Caco-2 (cell line): ENCODE measurements at regions not wholly inside any gene's neighbourhood (a gene's known extent, or its start where the extent isn't known, plus 50 kb on each side); places are given as distances from the start of the nearest gene placed in this dataset.

Experiments used
- BruUV-seq: library from RNA; stranded (reverse); fragments of 400-500 nt; replicated peaks from 2 replicates; lab custom pipeline; 2021; lab: Mats Ljungman, UMichigan
- CTCF ChIA-PET: fragments of 300-600 bp; sonication (Branson Sonifier 250); formaldehyde crosslinking; loops from one replicate; lab custom pipeline; 2022; ENCODE audit warnings: antibody characterized with exemption; lab: Charles Lee
- POLR2A ChIA-PET: fragments of 300-600 bp; sonication (Branson Sonifier 250); formaldehyde crosslinking; loops from one replicate; lab custom pipeline; 2022; ENCODE audit warnings: antibody characterized with exemption; lab: Charles Lee
- DNase-seq, 2 experiments: peaks; one replicate each; pipeline versions ENCODE4 v3.0.0 to v3.0.0-alpha.2; 2020 to 2022
- H3K27me3 ChIP-seq: replicated peaks from 2 replicates; pipeline ENCODE4 v1.6.0; 2011; ENCODE audit warnings: low read length; ENCODE audit not compliant: control insufficient read depth, insufficient read depth
- H3K36me3 ChIP-seq: 2 replicates; pipeline ENCODE4 v1.5.1; 2011; ENCODE audit warnings: low read length; ENCODE audit not compliant: control insufficient read depth, insufficient read depth
- H3K4me1 ChIP-seq: fragments of 250-450 bp; sonication (Bioruptor Pico); 2 replicates; pipeline ENCODE4 v1.5.1; 2020; ENCODE audit warnings: mild to moderate bottlenecking
- H3K4me3 ChIP-seq: 2 replicates; pipeline ENCODE4 v1.5.1; 2011; ENCODE audit warnings: low read depth, mild to moderate bottlenecking, control low read depth, low read length
- H3K9me3 ChIP-seq: fragments of 250-450 bp; sonication (Bioruptor Pico); 2 replicates; pipeline ENCODE4 v1.5.1; 2020; ENCODE audit warnings: mild to moderate bottlenecking, moderate library complexity
- H3K27ac Mint-ChIP-seq: one replicate; pipeline ENCODE4 v1.8.0; 2022; ENCODE audit warnings: mixed read lengths; ENCODE audit not compliant: unreplicated experiment
- H3K27me3 Mint-ChIP-seq: one replicate; pipeline ENCODE4 v1.8.0; 2022; ENCODE audit warnings: mixed read lengths; ENCODE audit not compliant: insufficient read depth, unreplicated experiment
- H3K36me3 Mint-ChIP-seq: one replicate; pipeline ENCODE4 v1.8.0; 2022; ENCODE audit warnings: mild to moderate bottlenecking, mixed read lengths; ENCODE audit not compliant: insufficient read depth, unreplicated experiment
- H3K4me1 Mint-ChIP-seq: one replicate; pipeline ENCODE4 v1.8.0; 2022; ENCODE audit warnings: low read depth, mixed read lengths; ENCODE audit not compliant: unreplicated experiment
- H3K4me3 Mint-ChIP-seq: one replicate; pipeline ENCODE4 v1.8.0; 2022; ENCODE audit warnings: mild to moderate bottlenecking, moderate library complexity, mixed read lengths; ENCODE audit not compliant: unreplicated experiment
- H3K9me3 Mint-ChIP-seq: one replicate; pipeline ENCODE4 v1.8.0; 2022; ENCODE audit warnings: mixed read lengths; ENCODE audit not compliant: unreplicated experiment
- intact Hi-C: fragments of 100-400 bp; cut with micrococcal nuclease; formaldehyde crosslinking; loops from one replicate; pipeline ENCODE4 v1.10.0; 2022; ENCODE audit not compliant: unreplicated experiment
- TF ChIP-seq, protein P1 (sequence below), 2 experiments: fragments of 200-600 bp in 1 of 2; IDR thresholded peaks; 1 replicate in 1 of 2; 2 replicates in 1 of 2; pipeline versions ENCODE4 v1.5.1 to v1.8.0; 2011 to 2022; ENCODE audit warnings: antibody characterized with exemption in 1 of 2, control low read depth in 1 of 2, inconsistent platforms in 1 of 2, low read depth in 1 of 2, low read length in 1 of 2, mild to moderate bottlenecking in 1 of 2, moderate library complexity in 1 of 2; ENCODE audit not compliant: insufficient read depth in 1 of 2, severe bottlenecking in 1 of 2, unreplicated experiment in 1 of 2

DNA sequence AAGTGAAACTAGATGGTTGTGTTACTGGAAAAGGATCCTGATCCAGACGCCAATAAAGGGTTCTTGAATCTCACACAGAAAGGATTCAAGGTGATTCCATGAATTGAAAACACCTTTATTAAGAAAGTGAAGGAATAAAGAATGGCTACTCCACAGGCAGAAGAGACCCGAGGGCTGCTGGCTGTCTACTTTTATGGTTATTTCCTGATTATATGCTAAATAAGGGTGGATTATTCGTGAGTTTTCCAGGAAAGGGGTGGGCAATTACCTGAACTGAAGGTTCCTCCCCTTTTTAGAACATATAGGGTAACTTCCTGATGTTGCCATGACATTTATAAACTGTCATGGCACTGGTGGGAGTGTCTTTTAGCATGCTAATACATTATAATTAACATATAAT, 50.9 kb upstream of the WARS2 start:
- H3K9me3 Mint-ChIP-seq = no peaks in the 10 kb centered on the region
- no peaks in the 10 kb centered on the region for H3K36me3 Mint-ChIP-seq
- H3K27me3 Mint-ChIP-seq = no peaks in the 10 kb centered on the region
- no peaks in the 10 kb centered on the region for H3K36me3 ChIP-seq
- DNase-seq = no peak
- BruUV-seq = no TSS peak
- H3K4me3 ChIP-seq = no peak overlapping the region
- no peaks in the 10 kb centered on the region for H3K4me1 Mint-ChIP-seq
- POLR2A ChIA-PET = no interaction called here
- H3K4me1 ChIP-seq = no peaks in the 10 kb centered on the region
- H3K9me3 ChIP-seq = no peaks in the 10 kb centered on the region
- H3K27ac Mint-ChIP-seq = no peak overlapping the region
- H3K4me3 Mint-ChIP-seq = no peak overlapping the region
- H3K27me3 ChIP-seq = no peaks in the 10 kb centered on the region
- intact Hi-C loops = no loop called here
- TF ChIP-seq, protein P1, sequence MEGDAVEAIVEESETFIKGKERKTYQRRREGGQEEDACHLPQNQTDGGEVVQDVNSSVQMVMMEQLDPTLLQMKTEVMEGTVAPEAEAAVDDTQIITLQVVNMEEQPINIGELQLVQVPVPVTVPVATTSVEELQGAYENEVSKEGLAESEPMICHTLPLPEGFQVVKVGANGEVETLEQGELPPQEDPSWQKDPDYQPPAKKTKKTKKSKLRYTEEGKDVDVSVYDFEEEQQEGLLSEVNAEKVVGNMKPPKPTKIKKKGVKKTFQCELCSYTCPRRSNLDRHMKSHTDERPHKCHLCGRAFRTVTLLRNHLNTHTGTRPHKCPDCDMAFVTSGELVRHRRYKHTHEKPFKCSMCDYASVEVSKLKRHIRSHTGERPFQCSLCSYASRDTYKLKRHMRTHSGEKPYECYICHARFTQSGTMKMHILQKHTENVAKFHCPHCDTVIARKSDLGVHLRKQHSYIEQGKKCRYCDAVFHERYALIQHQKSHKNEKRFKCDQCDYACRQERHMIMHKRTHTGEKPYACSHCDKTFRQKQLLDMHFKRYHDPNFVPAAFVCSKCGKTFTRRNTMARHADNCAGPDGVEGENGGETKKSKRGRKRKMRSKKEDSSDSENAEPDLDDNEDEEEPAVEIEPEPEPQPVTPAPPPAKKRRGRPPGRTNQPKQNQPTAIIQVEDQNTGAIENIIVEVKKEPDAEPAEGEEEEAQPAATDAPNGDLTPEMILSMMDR (IDR thresholded peaks at IDR 0.05; ENCODE audit: insufficient read depth in 1 of 2, low read depth in 1 of 2, low read length in 1 of 2, severe bottlenecking in 1 of 2, unreplicated experiment in 1 of 2) = no peak
- CTCF ChIA-PET = no interaction called here

DNA sequence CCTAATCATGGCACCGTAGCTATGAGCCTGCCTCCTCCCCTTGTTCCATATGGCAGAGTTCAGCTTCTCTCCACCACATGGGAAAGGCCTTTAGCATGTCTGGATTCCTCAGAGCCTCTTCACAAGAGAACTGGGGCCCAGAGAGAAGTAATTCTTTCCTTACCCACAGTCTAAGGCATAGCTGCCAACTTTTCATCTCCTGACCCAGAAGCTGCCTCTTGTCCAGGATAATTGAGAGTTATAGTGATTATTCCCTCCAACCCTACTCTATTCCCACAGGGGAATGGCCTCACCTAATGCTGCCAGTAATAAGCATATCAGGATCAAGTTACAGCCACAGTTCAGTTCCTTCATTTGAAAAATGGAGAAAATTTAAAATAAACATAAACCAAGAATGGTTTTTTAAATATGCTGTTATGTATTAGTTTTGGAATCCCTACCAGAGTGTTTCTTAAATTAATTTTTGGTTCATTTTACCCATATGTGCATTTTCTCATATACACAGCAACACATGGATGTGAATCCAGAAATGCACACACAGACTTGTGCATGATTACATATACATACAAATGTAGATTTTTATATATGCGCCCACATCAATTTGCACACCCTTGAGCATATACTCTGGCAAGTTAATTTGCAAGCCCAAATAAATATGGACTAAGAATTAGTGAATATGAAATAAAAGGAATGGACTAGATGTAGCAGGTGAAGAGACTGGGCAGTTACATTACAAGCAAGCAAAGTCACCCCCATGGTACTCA, 63.9 kb upstream of the WARS2 start:
- Mint-ChIP-seq H3K9me3 (no peaks in the 10 kb centered on the region), H3K36me3 (no peaks in the 10 kb centered on the region), H3K4me1 (no peaks in the 10 kb centered on the region), H3K27ac (no peak overlapping the region), H3K27me3 (no peaks in the 10 kb centered on the region), H3K4me3 (no peak overlapping the region)
- Histone ChIP-seq H3K27me3 (no peaks in the 10 kb centered on the region), H3K36me3 (no peaks in the 10 kb centered on the region), H3K4me3 (no peak overlapping the region), H3K4me1 (no peaks in the 10 kb centered on the region), H3K9me3 (no peaks in the 10 kb centered on the region)
- TF ChIP-seq, protein P1 (IDR thresholded peaks at IDR 0.05; ENCODE audit: insufficient read depth in 1 of 2, low read depth in 1 of 2, low read length in 1 of 2, severe bottlenecking in 1 of 2, unreplicated experiment in 1 of 2) = no peak
- BruUV-seq = no TSS peak
- ChIA-PET CTCF (no interaction called here), POLR2A (no interaction called here)
- intact Hi-C loops = no loop called here
- no peak for DNase-seq

GRCh38 chr1:119204961-119205357, 64.5 kb upstream of the WARS2 start:
- DNase-seq = no peak
- no peaks in the 10 kb centered on the region for H3K27me3 Mint-ChIP-seq
- H3K4me3 Mint-ChIP-seq = no peak overlapping the region
- intact Hi-C loops = no loop called here
- no peak overlapping the region for H3K27ac Mint-ChIP-seq
- no peaks in the 10 kb centered on the region for H3K27me3 ChIP-seq
- TF ChIP-seq, protein P1 (IDR thresholded peaks at IDR 0.05; ENCODE audit: insufficient read depth in 1 of 2, low read depth in 1 of 2, low read length in 1 of 2, severe bottlenecking in 1 of 2, unreplicated experiment in 1 of 2) = no peak
- no peaks in the 10 kb centered on the region for H3K36me3 Mint-ChIP-seq
- H3K9me3 ChIP-seq = no peaks in the 10 kb centered on the region
- no peaks in the 10 kb centered on the region for H3K4me1 Mint-ChIP-seq
- BruUV-seq = no TSS peak
- no peaks in the 10 kb centered on the region for H3K9me3 Mint-ChIP-seq
- no peaks in the 10 kb centered on the region for H3K4me1 ChIP-seq
- ChIA-PET CTCF (no interaction called here), POLR2A (no interaction called here)
- H3K36me3 ChIP-seq = no peaks in the 10 kb centered on the region
- H3K4me3 ChIP-seq = no peak overlapping the region
